Upper lobe of right lung (tissue), 1 donor: ENCODE measurements at regions not wholly inside any gene's neighbourhood (a gene's known extent, or its start where the extent isn't known, plus 50 kb on each side); places are given as distances from the start of the nearest gene placed in this dataset.

Experiments used
- ATAC-seq: fragments of 200-7000 bp; cut with Tn5 transposase; one replicate; pipeline ENCODE4 v1.9.1; 2020; ENCODE audit warnings: mild to moderate bottlenecking, moderate library complexity
- DNase-seq: peaks from one replicate; pipeline ENCODE4 v3.0.0-alpha.2; 2020
- H3K27ac ChIP-seq: fragments of 200-600 bp; one replicate; pipeline ENCODE4 v1.8.0; 2022
- H3K27me3 ChIP-seq: fragments of 200-600 bp; one replicate; pipeline ENCODE4 v1.8.0; 2022; ENCODE audit warnings: mild to moderate bottlenecking
- H3K36me3 ChIP-seq: fragments of 200-600 bp; one replicate; pipeline ENCODE4 v1.8.0; 2022
- H3K4me1 ChIP-seq: fragments of 200-600 bp; one replicate; pipeline ENCODE4 v1.8.0; 2022
- H3K4me3 ChIP-seq: fragments of 200-600 bp; one replicate; pipeline ENCODE4 v1.8.0; 2022; ENCODE audit warnings: mild to moderate bottlenecking
- H3K9me3 ChIP-seq: fragments of 200-600 bp; one replicate; pipeline ENCODE4 v1.8.0; 2022
- CTCF ChIP-seq: fragments of 200-600 bp; IDR thresholded peaks from one replicate; pipeline ENCODE4 v1.8.0; 2022; ENCODE audit warnings: antibody characterized with exemption
- intact Hi-C: fragments of 100-400 bp; cut with DNase I; formaldehyde crosslinking; loops from one replicate; pipeline ENCODE4 v1.11.0; 2022
- donor health status: DM: no; HTN: yes; CAD: no; lungs with severe emphysema.

DNA sequence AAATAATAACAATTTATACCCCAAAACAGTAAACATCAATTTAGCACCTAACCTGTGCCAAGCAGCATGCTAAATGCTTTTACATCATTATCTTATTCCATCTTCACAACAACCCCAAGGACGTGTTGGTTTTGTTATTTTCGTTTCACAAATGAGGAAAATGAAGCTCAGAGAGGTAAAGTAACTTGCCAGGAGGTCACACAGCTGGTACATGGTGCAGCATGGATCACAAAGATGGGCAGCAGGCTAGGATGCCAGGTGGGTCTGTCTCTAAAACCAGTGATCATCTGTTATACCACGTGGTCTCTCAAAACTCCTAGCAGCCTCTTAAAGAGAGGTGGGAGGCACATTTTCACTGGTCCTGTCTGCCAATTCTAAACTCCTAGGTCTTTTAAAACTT lies 323.6 kb upstream of the F9 start:
- DNase-seq = no peak

DNA sequence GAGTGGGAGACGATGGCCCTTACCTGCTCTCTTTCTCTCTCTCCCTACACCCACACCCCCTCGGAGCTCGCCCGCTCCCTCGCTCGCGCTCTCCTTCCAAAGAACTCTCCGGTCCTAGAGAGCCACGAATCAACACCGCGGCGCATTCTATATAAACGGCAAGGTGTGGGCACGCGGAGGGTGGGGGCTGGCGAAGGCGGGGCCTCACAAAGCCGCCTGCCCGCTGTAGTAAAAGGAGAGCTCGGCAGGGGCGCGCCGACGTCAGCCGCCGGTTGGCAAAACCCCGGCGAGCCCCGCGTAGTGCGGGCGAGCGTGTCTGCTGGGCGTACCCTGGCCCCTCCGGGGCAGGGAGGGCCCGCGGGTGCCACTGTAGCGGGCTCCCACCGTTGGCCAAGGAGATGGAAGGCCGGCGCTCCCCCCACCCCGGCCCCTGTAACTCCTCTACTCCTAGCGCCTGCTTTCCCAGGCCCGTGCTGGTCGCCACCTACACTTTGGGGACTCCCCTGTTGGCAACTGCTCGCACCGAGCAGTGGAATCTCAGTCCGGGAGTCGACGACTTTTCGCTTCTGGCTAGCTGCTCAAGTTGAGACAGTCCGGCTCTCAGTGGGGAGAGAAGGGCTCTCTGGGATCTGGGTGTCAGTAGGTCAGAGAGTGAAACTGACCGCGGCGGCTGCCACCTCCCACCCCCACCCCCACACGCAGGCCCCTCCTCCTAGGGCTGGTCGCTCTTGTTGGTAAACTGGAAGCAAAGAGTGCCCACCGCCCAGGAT lies 325.5 kb upstream of the F9 start:
- peak; percentile 45 for DNase-seq
- peak; percentile 70 for ATAC-seq
- no peaks in the 10 kb centered on the region for H3K4me1 ChIP-seq
- no peaks in the 10 kb centered on the region for H3K36me3 ChIP-seq
- peak overlapping the region; percentile 45 for H3K4me3 ChIP-seq
- H3K27ac ChIP-seq = no peak overlapping the region
- H3K27me3 ChIP-seq = no peaks in the 10 kb centered on the region
- intact Hi-C loops = no loop called here
- no peak for TF ChIP-seq CTCF
- no peaks in the 10 kb centered on the region for H3K9me3 ChIP-seq

More for the DNA sequence above, 323.6 kb upstream of the F9 start:
- H3K4me3 ChIP-seq = no peak overlapping the region
- intact Hi-C loops = no loop called here
- H3K9me3 ChIP-seq = no peaks in the 10 kb centered on the region
- H3K4me1 ChIP-seq = no peaks in the 10 kb centered on the region
- H3K27ac ChIP-seq = no peak overlapping the region
- TF ChIP-seq CTCF = no peak
- ATAC-seq = no peak
- H3K27me3 ChIP-seq = no peaks in the 10 kb centered on the region
- no peaks in the 10 kb centered on the region for H3K36me3 ChIP-seq

DNA sequence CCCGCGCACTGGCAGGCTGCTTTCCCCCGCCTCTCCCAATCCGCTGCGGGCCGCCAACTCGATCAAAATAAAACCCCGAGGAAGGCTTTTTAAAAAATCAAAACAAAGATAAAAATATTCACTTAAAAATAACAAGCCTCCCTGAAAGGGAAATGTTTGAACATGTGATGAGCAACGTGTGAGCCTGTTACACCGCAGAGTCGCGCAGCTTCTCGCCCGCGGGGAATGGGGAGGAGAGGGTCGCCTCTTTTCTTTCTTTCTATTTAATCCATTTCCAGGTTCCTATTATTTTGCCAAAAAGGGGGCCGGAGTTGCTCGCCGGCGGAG lies 326.0 kb upstream of the F9 start:
- no peaks in the 10 kb centered on the region for H3K9me3 ChIP-seq
- intact Hi-C loops = no loop called here
- ATAC-seq (no peak), DNase-seq (no peak)
- no peak overlapping the region for H3K27ac ChIP-seq
- H3K36me3 ChIP-seq = no peaks in the 10 kb centered on the region
- H3K4me1 ChIP-seq = no peaks in the 10 kb centered on the region
- no peaks in the 10 kb centered on the region for H3K27me3 ChIP-seq
- peak overlapping the region; percentile 45 for H3K4me3 ChIP-seq
- no peak for TF ChIP-seq CTCF

- peak; percentile 58 for DNase-seq
Observed at GRCh38 chrX:139203651-139204570, 326.6 kb upstream of the F9 start.

More at GRCh38 chrX:139203651-139204570, 326.6 kb upstream of the F9 start:
- peak overlapping the region; percentile 45 for H3K4me3 ChIP-seq
- ATAC-seq = peak; percentile 39
- intact Hi-C loops = no loop called here
- no peaks in the 10 kb centered on the region for H3K36me3 ChIP-seq
- no peaks in the 10 kb centered on the region for H3K27me3 ChIP-seq
- H3K4me1 ChIP-seq = no peaks in the 10 kb centered on the region
- no peak for TF ChIP-seq CTCF
- H3K27ac ChIP-seq = no peak overlapping the region
- no peaks in the 10 kb centered on the region for H3K9me3 ChIP-seq
